ENCODE measurements at regions not wholly inside any gene's neighbourhood (a gene's known extent, or its start where the extent isn't known, plus 50 kb on each side); places are given as distances from the start of the nearest gene placed in this dataset.

- Histone ChIP-seq H3K4me1 (ENCODE audit: control insufficient read depth in 1 of 2, insufficient read depth in 2 of 2, low read length in 2 of 2) (no peaks in the 10 kb centered on the region), H3K27me3 (ENCODE audit: low read depth, low read length) (no peaks in the 10 kb centered on the region), H3K4me3 (ENCODE audit: low read depth in 1 of 2, low read length in 2 of 2) (no peak overlapping the region), H3K27ac (ENCODE audit: low read length) (no peak overlapping the region), H3K9me3 (ENCODE audit: control insufficient read depth in 1 of 2, low read length in 2 of 2) (no peaks in the 10 kb centered on the region), H3K36me3 (ENCODE audit: control insufficient read depth in 1 of 2, insufficient read depth in 2 of 2, low read length in 2 of 2) (no peaks in the 10 kb centered on the region)
These were observed 83.9 kb downstream of the RBM43 start for GRCh38 chr2:151177756-151178155.

GRCh38 chr2:151176661-151177060, 85.0 kb downstream of the RBM43 start:
- H3K9me3 ChIP-seq (ENCODE audit: control insufficient read depth in 1 of 2, low read length in 2 of 2), result no peaks in the 10 kb centered on the region
- no peaks in the 10 kb centered on the region for H3K4me1 ChIP-seq (ENCODE audit: control insufficient read depth in 1 of 2, insufficient read depth in 2 of 2, low read length in 2 of 2)
- H3K4me3 ChIP-seq (ENCODE audit: low read depth in 1 of 2, low read length in 2 of 2), result no peak overlapping the region
- no peak overlapping the region for H3K27ac ChIP-seq (ENCODE audit: low read length)
- H3K36me3 ChIP-seq (ENCODE audit: control insufficient read depth in 1 of 2, insufficient read depth in 2 of 2, low read length in 2 of 2), result no peaks in the 10 kb centered on the region
- no peaks in the 10 kb centered on the region for H3K27me3 ChIP-seq (ENCODE audit: low read depth, low read length)

GRCh38 chr2:151175864-151176263, 85.8 kb downstream of the RBM43 start:
- no peaks in the 10 kb centered on the region for H3K9me3 ChIP-seq (ENCODE audit: control insufficient read depth in 1 of 2, low read length in 2 of 2)
- no peaks in the 10 kb centered on the region for H3K36me3 ChIP-seq (ENCODE audit: control insufficient read depth in 1 of 2, insufficient read depth in 2 of 2, low read length in 2 of 2)
- no peaks in the 10 kb centered on the region for H3K4me1 ChIP-seq (ENCODE audit: control insufficient read depth in 1 of 2, insufficient read depth in 2 of 2, low read length in 2 of 2)
- H3K27ac ChIP-seq (ENCODE audit: low read length), result no peak overlapping the region
- no peaks in the 10 kb centered on the region for H3K27me3 ChIP-seq (ENCODE audit: low read depth, low read length)
- H3K4me3 ChIP-seq (ENCODE audit: low read depth in 1 of 2, low read length in 2 of 2), result no peak overlapping the region

GRCh38 chr2:151174127-151174526, 87.5 kb downstream of the RBM43 start:
- no peak overlapping the region for H3K4me3 ChIP-seq (ENCODE audit: low read depth in 1 of 2, low read length in 2 of 2)
- no peaks in the 10 kb centered on the region for H3K27me3 ChIP-seq (ENCODE audit: low read depth, low read length)
- H3K27ac ChIP-seq (ENCODE audit: low read length), result no peak overlapping the region
- H3K36me3 ChIP-seq (ENCODE audit: control insufficient read depth in 1 of 2, insufficient read depth in 2 of 2, low read length in 2 of 2), result no peaks in the 10 kb centered on the region
- no peaks in the 10 kb centered on the region for H3K9me3 ChIP-seq (ENCODE audit: control insufficient read depth in 1 of 2, low read length in 2 of 2)
- H3K4me1 ChIP-seq (ENCODE audit: control insufficient read depth in 1 of 2, insufficient read depth in 2 of 2, low read length in 2 of 2), result no peaks in the 10 kb centered on the region

- Histone ChIP-seq H3K4me1 (ENCODE audit: control insufficient read depth in 1 of 2, insufficient read depth in 2 of 2, low read length in 2 of 2) (no peaks in the 10 kb centered on the region), H3K27me3 (ENCODE audit: low read depth, low read length) (no peaks in the 10 kb centered on the region), H3K4me3 (ENCODE audit: low read depth in 1 of 2, low read length in 2 of 2) (no peak overlapping the region), H3K27ac (ENCODE audit: low read length) (no peak overlapping the region), H3K36me3 (ENCODE audit: control insufficient read depth in 1 of 2, insufficient read depth in 2 of 2, low read length in 2 of 2) (no peaks in the 10 kb centered on the region), H3K9me3 (ENCODE audit: control insufficient read depth in 1 of 2, low read length in 2 of 2) (no peaks in the 10 kb centered on the region)
These were observed 90.5 kb downstream of the RBM43 start for GRCh38 chr2:151171186-151171585.

- no peaks in the 10 kb centered on the region for H3K36me3 ChIP-seq (ENCODE audit: control insufficient read depth in 1 of 2, insufficient read depth in 2 of 2, low read length in 2 of 2)
- no peak overlapping the region for H3K27ac ChIP-seq (ENCODE audit: low read length)
- H3K27me3 ChIP-seq (ENCODE audit: low read depth, low read length), result no peaks in the 10 kb centered on the region
- H3K4me3 ChIP-seq (ENCODE audit: low read depth in 1 of 2, low read length in 2 of 2), result no peak overlapping the region
- no peaks in the 10 kb centered on the region for H3K9me3 ChIP-seq (ENCODE audit: control insufficient read depth in 1 of 2, low read length in 2 of 2)
- no peaks in the 10 kb centered on the region for H3K4me1 ChIP-seq (ENCODE audit: control insufficient read depth in 1 of 2, insufficient read depth in 2 of 2, low read length in 2 of 2)
These were observed 95.3 kb downstream of the RBM43 start for GRCh38 chr2:151166410-151166809.

GRCh38 chr2:151165105-151165684, 96.5 kb downstream of the RBM43 start:
- Histone ChIP-seq H3K9me3 (ENCODE audit: control insufficient read depth in 1 of 2, low read length in 2 of 2) (no peaks in the 10 kb centered on the region), H3K27me3 (ENCODE audit: low read depth, low read length) (no peaks in the 10 kb centered on the region), H3K36me3 (ENCODE audit: control insufficient read depth in 1 of 2, insufficient read depth in 2 of 2, low read length in 2 of 2) (no peaks in the 10 kb centered on the region), H3K4me1 (ENCODE audit: control insufficient read depth in 1 of 2, insufficient read depth in 2 of 2, low read length in 2 of 2) (no peaks in the 10 kb centered on the region), H3K27ac (ENCODE audit: low read length) (no peak overlapping the region), H3K4me3 (ENCODE audit: low read depth in 1 of 2, low read length in 2 of 2) (no peak overlapping the region)

GRCh38 chr2:151161821-151162551, 99.7 kb downstream of the RBM43 start:
- H3K9me3 ChIP-seq (ENCODE audit: control insufficient read depth in 1 of 2, low read length in 2 of 2), result no peaks in the 10 kb centered on the region
- H3K36me3 ChIP-seq (ENCODE audit: control insufficient read depth in 1 of 2, insufficient read depth in 2 of 2, low read length in 2 of 2), result no peaks in the 10 kb centered on the region
- no peak overlapping the region for H3K27ac ChIP-seq (ENCODE audit: low read length)
- H3K27me3 ChIP-seq (ENCODE audit: low read depth, low read length), result no peaks in the 10 kb centered on the region
- H3K4me1 ChIP-seq (ENCODE audit: control insufficient read depth in 1 of 2, insufficient read depth in 2 of 2, low read length in 2 of 2), result no peaks in the 10 kb centered on the region
- H3K4me3 ChIP-seq (ENCODE audit: low read depth in 1 of 2, low read length in 2 of 2), result no peak overlapping the region

GRCh38 chr2:151159109-151159662, 102.5 kb downstream of the RBM43 start:
- H3K36me3 ChIP-seq (ENCODE audit: control insufficient read depth in 1 of 2, insufficient read depth in 2 of 2, low read length in 2 of 2), result no peaks in the 10 kb centered on the region
- H3K27ac ChIP-seq (ENCODE audit: low read length), result no peak overlapping the region
- no peaks in the 10 kb centered on the region for H3K9me3 ChIP-seq (ENCODE audit: control insufficient read depth in 1 of 2, low read length in 2 of 2)
- no peaks in the 10 kb centered on the region for H3K4me1 ChIP-seq (ENCODE audit: control insufficient read depth in 1 of 2, insufficient read depth in 2 of 2, low read length in 2 of 2)
- no peaks in the 10 kb centered on the region for H3K27me3 ChIP-seq (ENCODE audit: low read depth, low read length)
- no peak overlapping the region for H3K4me3 ChIP-seq (ENCODE audit: low read depth in 1 of 2, low read length in 2 of 2)

GRCh38 chr2:151157000-151157735, 104.5 kb downstream of the RBM43 start:
- H3K27ac ChIP-seq (ENCODE audit: low read length), result no peak overlapping the region
- H3K4me1 ChIP-seq (ENCODE audit: control insufficient read depth in 1 of 2, insufficient read depth in 2 of 2, low read length in 2 of 2), result no peaks in the 10 kb centered on the region
- no peak overlapping the region for H3K4me3 ChIP-seq (ENCODE audit: low read depth in 1 of 2, low read length in 2 of 2)

GRCh38 chr2:151156431-151156830, 105.2 kb downstream of the RBM43 start:
- Histone ChIP-seq H3K27ac (ENCODE audit: low read length) (no peak overlapping the region), H3K4me1 (ENCODE audit: control insufficient read depth in 1 of 2, insufficient read depth in 2 of 2, low read length in 2 of 2) (no peaks in the 10 kb centered on the region), H3K27me3 (ENCODE audit: low read depth, low read length) (no peaks in the 10 kb centered on the region), H3K9me3 (ENCODE audit: control insufficient read depth in 1 of 2, low read length in 2 of 2) (no peaks in the 10 kb centered on the region), H3K4me3 (ENCODE audit: low read depth in 1 of 2, low read length in 2 of 2) (no peak overlapping the region), H3K36me3 (ENCODE audit: control insufficient read depth in 1 of 2, insufficient read depth in 2 of 2, low read length in 2 of 2) (no peaks in the 10 kb centered on the region)

More at GRCh38 chr2:151157000-151157735, 104.5 kb downstream of the RBM43 start:
- Histone ChIP-seq H3K9me3 (ENCODE audit: control insufficient read depth in 1 of 2, low read length in 2 of 2) (no peaks in the 10 kb centered on the region), H3K36me3 (ENCODE audit: control insufficient read depth in 1 of 2, insufficient read depth in 2 of 2, low read length in 2 of 2) (no peaks in the 10 kb centered on the region), H3K27me3 (ENCODE audit: low read depth, low read length) (no peaks in the 10 kb centered on the region)

Measured in muscle layer of duodenum (tissue), 2 donors.